ENCODE measurements at regions not wholly inside any gene's neighbourhood (a gene's known extent, or its start where the extent isn't known, plus 50 kb on each side); places are given as distances from the start of the nearest gene placed in this dataset.

- H3K4me3 ChIP-seq (ENCODE audit: low read depth in 1 of 2, low read length in 1 of 2), result peak overlapping the region in 1 of 2 experiments; percentile 25
- peaks cover 53 to 60% of the 10 kb centered on the region in 2 experiments for H3K4me1 ChIP-seq (ENCODE audit: control insufficient read depth in 1 of 2, insufficient read depth in 1 of 2, low read depth in 1 of 2, low read length in 1 of 2)
- TF ChIP-seq CTCF (IDR thresholded peaks at IDR 0.05), result no peak
- H3K9me3 ChIP-seq, result no peaks in the 10 kb centered on the region
- no peaks in the 10 kb centered on the region for H3K27me3 ChIP-seq
- peak overlapping the region; percentile 77 for H3K27ac ChIP-seq
- no peaks in the 10 kb centered on the region for H3K36me3 ChIP-seq
Observed at GRCh38 chr3:177603148-177603603, 405.9 kb upstream of the TBL1XR1 start.

- Histone ChIP-seq H3K27me3 (no peaks in the 10 kb centered on the region), H3K36me3 (no peaks in the 10 kb centered on the region), H3K4me1 (ENCODE audit: control insufficient read depth in 1 of 2, insufficient read depth in 1 of 2, low read depth in 1 of 2, low read length in 1 of 2) (peaks cover 43 to 50% of the 10 kb centered on the region in 2 experiments), H3K27ac (no peak overlapping the region), H3K4me3 (ENCODE audit: low read depth in 1 of 2, low read length in 1 of 2) (no peak overlapping the region), H3K9me3 (no peaks in the 10 kb centered on the region)
- TF ChIP-seq CTCF (IDR thresholded peaks at IDR 0.05), result no peak
Observed at GRCh38 chr3:177604181-177604580, 406.9 kb upstream of the TBL1XR1 start.

GRCh38 chr3:177606891-177607290, 409.6 kb upstream of the TBL1XR1 start:
- Histone ChIP-seq H3K9me3 (no peaks in the 10 kb centered on the region), H3K4me1 (ENCODE audit: control insufficient read depth in 1 of 2, insufficient read depth in 1 of 2, low read depth in 1 of 2, low read length in 1 of 2) (peaks cover 21 to 23% of the 10 kb centered on the region in 2 experiments), H3K36me3 (no peaks in the 10 kb centered on the region), H3K4me3 (ENCODE audit: low read depth in 1 of 2, low read length in 1 of 2) (no peak overlapping the region), H3K27ac (no peak overlapping the region), H3K27me3 (no peaks in the 10 kb centered on the region)
- no peak for TF ChIP-seq CTCF (IDR thresholded peaks at IDR 0.05)

- Histone ChIP-seq H3K9me3 (no peaks in the 10 kb centered on the region), H3K4me1 (ENCODE audit: control insufficient read depth in 1 of 2, insufficient read depth in 1 of 2, low read depth in 1 of 2, low read length in 1 of 2) (peaks cover 14 to 16% of the 10 kb centered on the region in 2 experiments), H3K36me3 (no peaks in the 10 kb centered on the region), H3K27me3 (no peaks in the 10 kb centered on the region), H3K4me3 (ENCODE audit: low read depth in 1 of 2, low read length in 1 of 2) (no peak overlapping the region), H3K27ac (no peak overlapping the region)
- TF ChIP-seq CTCF (IDR thresholded peaks at IDR 0.05), result no peak
Observed at GRCh38 chr3:177607589-177607988, 410.3 kb upstream of the TBL1XR1 start.

GRCh38 chr3:177608443-177608842, 411.2 kb upstream of the TBL1XR1 start:
- Histone ChIP-seq H3K4me1 (ENCODE audit: control insufficient read depth in 1 of 2, insufficient read depth in 1 of 2, low read depth in 1 of 2, low read length in 1 of 2) (peaks cover 6 to 8% of the 10 kb centered on the region in 2 experiments), H3K27ac (no peak overlapping the region), H3K4me3 (ENCODE audit: low read depth in 1 of 2, low read length in 1 of 2) (no peak overlapping the region), H3K9me3 (no peaks in the 10 kb centered on the region), H3K27me3 (no peaks in the 10 kb centered on the region), H3K36me3 (no peaks in the 10 kb centered on the region)
- TF ChIP-seq CTCF (IDR thresholded peaks at IDR 0.05), result no peak

- Histone ChIP-seq H3K4me1 (ENCODE audit: control insufficient read depth in 1 of 2, insufficient read depth in 1 of 2, low read depth in 1 of 2, low read length in 1 of 2) (peaks cover 4 to 6% of the 10 kb centered on the region in 2 experiments), H3K27ac (no peak overlapping the region), H3K9me3 (no peaks in the 10 kb centered on the region), H3K4me3 (ENCODE audit: low read depth in 1 of 2, low read length in 1 of 2) (no peak overlapping the region), H3K36me3 (no peaks in the 10 kb centered on the region), H3K27me3 (no peaks in the 10 kb centered on the region)
- TF ChIP-seq CTCF (IDR thresholded peaks at IDR 0.05), result no peak
Observed at GRCh38 chr3:177609613-177610012, 412.3 kb upstream of the TBL1XR1 start.
